Calu3 (cell line): ENCODE measurements at regions not wholly inside any gene's neighbourhood (a gene's known extent, or its start where the extent isn't known, plus 50 kb on each side); places are given as distances from the start of the nearest gene placed in this dataset.

ENCODE experiments used
- BruUV-seq: library from RNA; stranded (reverse); fragments of 400-500 nt; replicated peaks from 2 replicates; lab custom pipeline; 2021; lab: Mats Ljungman, UMichigan
- CTCF ChIA-PET: fragments of 300-600 bp; sonication (Branson Sonifier 250); formaldehyde crosslinking; loops from one replicate; lab custom pipeline; 2022; ENCODE audit warnings: antibody characterized with exemption; lab: Charles Lee
- DNase-seq: peaks from one replicate; pipeline ENCODE4 v3.0.0; 2022
- H3K27ac Mint-ChIP-seq: one replicate; pipeline ENCODE4 v1.8.0; 2022; ENCODE audit warnings: mixed read lengths; ENCODE audit not compliant: unreplicated experiment
- H3K27me3 Mint-ChIP-seq: one replicate; pipeline ENCODE4 v1.8.0; 2022; ENCODE audit warnings: mixed read lengths; ENCODE audit not compliant: unreplicated experiment
- H3K36me3 Mint-ChIP-seq: one replicate; pipeline ENCODE4 v1.8.0; 2022; ENCODE audit warnings: mild to moderate bottlenecking, moderate library complexity, mixed read lengths; ENCODE audit not compliant: insufficient read depth, unreplicated experiment
- H3K4me1 Mint-ChIP-seq: one replicate; pipeline ENCODE4 v1.8.0; 2022; ENCODE audit warnings: mild to moderate bottlenecking, low read depth, mixed read lengths; ENCODE audit not compliant: unreplicated experiment
- H3K4me3 Mint-ChIP-seq: one replicate; pipeline ENCODE4 v1.8.0; 2022; ENCODE audit warnings: mild to moderate bottlenecking, low read depth, moderate library complexity, mixed read lengths; ENCODE audit not compliant: unreplicated experiment
- H3K9me3 Mint-ChIP-seq: one replicate; pipeline ENCODE4 v1.8.0; 2022; ENCODE audit warnings: low read depth, mixed read lengths; ENCODE audit not compliant: unreplicated experiment
- CTCF ChIP-seq: fragments of 200-600 bp; IDR thresholded peaks from one replicate; pipeline ENCODE4 v1.8.0; 2022; ENCODE audit warnings: antibody characterized with exemption; ENCODE audit not compliant: unreplicated experiment
- intact Hi-C: fragments of 100-400 bp; cut with micrococcal nuclease; formaldehyde crosslinking; loops from one replicate; pipeline ENCODE4 v1.10.0; 2022; ENCODE audit not compliant: unreplicated experiment

GRCh38 chr4:53775381-53775780, 184.1 kb upstream of the LNX1 start:
- intact Hi-C loops: no loop called here
- Mint-ChIP-seq H3K9me3 (no peaks in the 10 kb centered on the region), H3K36me3 (no peaks in the 10 kb centered on the region), H3K27ac (no peak overlapping the region), H3K4me1 (no peaks in the 10 kb centered on the region), H3K27me3 (no peaks in the 10 kb centered on the region), H3K4me3 (no peak overlapping the region)
- no TSS peak for BruUV-seq
- DNase-seq: no peak
- CTCF ChIA-PET: no interaction called here
- TF ChIP-seq CTCF: no peak

- H3K36me3 Mint-ChIP-seq: no peaks in the 10 kb centered on the region
- CTCF ChIA-PET: no interaction called here
- intact Hi-C loops: no loop called here
Observed at GRCh38 chr4:53771326-53771725, 180.0 kb upstream of the LNX1 start.

GRCh38 chr4:53767482-53767881, 176.2 kb upstream of the LNX1 start:
- Mint-ChIP-seq H3K4me1 (no peaks in the 10 kb centered on the region), H3K27ac (no peak overlapping the region), H3K36me3 (no peaks in the 10 kb centered on the region), H3K9me3 (no peaks in the 10 kb centered on the region), H3K27me3 (no peaks in the 10 kb centered on the region), H3K4me3 (no peak overlapping the region)
- no TSS peak for BruUV-seq
- intact Hi-C loops: no loop called here
- no peak for DNase-seq
- CTCF ChIA-PET: no interaction called here
- TF ChIP-seq CTCF: no peak

More at GRCh38 chr4:53771326-53771725, 180.0 kb upstream of the LNX1 start:
- Mint-ChIP-seq H3K9me3 (no peaks in the 10 kb centered on the region), H3K4me1 (no peaks in the 10 kb centered on the region), H3K27me3 (no peaks in the 10 kb centered on the region), H3K27ac (no peak overlapping the region), H3K4me3 (no peak overlapping the region)
- BruUV-seq: no TSS peak
- no peak for TF ChIP-seq CTCF
- no peak for DNase-seq

GRCh38 chr4:53764761-53765490, 173.6 kb upstream of the LNX1 start:
- CTCF ChIA-PET: interaction anchor here (0.6 to 0.7 kb wide), 2 partner anchors 9 to 271 kb away, joined by 3 to 6 read pairs; no protein-coding TSS in a partner anchor
- H3K4me3 Mint-ChIP-seq: no peak overlapping the region
- intact Hi-C loops: no loop called here
- no peaks in the 10 kb centered on the region for H3K27me3 Mint-ChIP-seq
- BruUV-seq: no TSS peak
- DNase-seq: no peak
- no peak for TF ChIP-seq CTCF
- H3K4me1 Mint-ChIP-seq: no peaks in the 10 kb centered on the region
- no peaks in the 10 kb centered on the region for H3K9me3 Mint-ChIP-seq
- H3K27ac Mint-ChIP-seq: no peak overlapping the region
- H3K36me3 Mint-ChIP-seq: no peaks in the 10 kb centered on the region
